IMR-90 (cell line): ENCODE measurements at regions not wholly inside any gene's neighbourhood (a gene's known extent, or its start where the extent isn't known, plus 50 kb on each side); places are given as distances from the start of the nearest gene placed in this dataset.
A peak's percentile ranks its signal among the peaks of the same experiment; 100 is the strongest.

Experiments used
- BHLHE40 ChIP-seq: fragments of 150-350 bp; IDR thresholded peaks from 2 replicates; pipeline ENCODE4 v1.6.1; 2016; ENCODE audit warnings: mild to moderate bottlenecking, low read depth, low read length
- CEBPB ChIP-seq: IDR thresholded peaks from 2 replicates; pipeline ENCODE4 v1.6.1; 2012; ENCODE audit warnings: low read depth, low read length, improper control_type of control experiment
- CHD1 ChIP-seq: IDR thresholded peaks from 2 replicates; pipeline ENCODE4 v1.6.1; 2012; ENCODE audit warnings: low read depth, low read length, improper control_type of control experiment
- CTCF ChIP-seq: conservative IDR thresholded peaks from 2 replicates; pipeline ENCODE4 v1.5.1; 2012; ENCODE audit warnings: mild to moderate bottlenecking, low read depth, low read length, improper control_type of control experiment
- MAFK ChIP-seq: IDR thresholded peaks from 2 replicates; pipeline ENCODE4 v1.6.1; 2012; ENCODE audit warnings: low read depth, low read length, improper control_type of control experiment
- MAZ ChIP-seq: IDR thresholded peaks from 2 replicates; pipeline ENCODE4 v1.6.1; 2012; ENCODE audit warnings: low read depth, mild to moderate bottlenecking, low read length, improper control_type of control experiment, moderate library complexity, borderline replicate concordance
- MXI1 ChIP-seq: IDR thresholded peaks from 2 replicates; pipeline ENCODE4 v1.6.1; 2012; ENCODE audit warnings: low read depth, mild to moderate bottlenecking, low read length, moderate library complexity, borderline replicate concordance
- NFE2L2 ChIP-seq: fragments of 150-350 bp; IDR thresholded peaks from 2 replicates; pipeline ENCODE4 v1.6.1; 2016; ENCODE audit warnings: low read depth, mild to moderate bottlenecking, low read length
- POLR2A ChIP-seq: IDR thresholded peaks from 2 replicates; pipeline ENCODE4 v1.6.1; 2012; ENCODE audit warnings: mild to moderate bottlenecking, low read depth, low read length
- RAD21 ChIP-seq: IDR thresholded peaks from 2 replicates; pipeline ENCODE4 v1.6.1; 2012; ENCODE audit warnings: low read length, improper control_type of control experiment
- RCOR1 ChIP-seq: IDR thresholded peaks from 2 replicates; pipeline ENCODE4 v1.6.1; 2012; ENCODE audit warnings: mild to moderate bottlenecking, low read length, improper control_type of control experiment; ENCODE audit not compliant: insufficient replicate concordance
- RFX5 ChIP-seq: IDR thresholded peaks from 2 replicates; pipeline ENCODE4 v1.8.0; 2012; ENCODE audit warnings: low read depth, mild to moderate bottlenecking, low read length, moderate library complexity
- SMC3 ChIP-seq: fragments of 150-350 bp; IDR thresholded peaks from 2 replicates; pipeline ENCODE4 v1.6.1; 2016; ENCODE audit warnings: low read depth, mild to moderate bottlenecking, antibody characterized with exemption, low read length, moderate library complexity
- USF2 ChIP-seq: fragments of 150-350 bp; IDR thresholded peaks from 2 replicates; pipeline ENCODE4 v1.6.1; 2017; ENCODE audit warnings: mild to moderate bottlenecking, antibody characterized with exemption, low read length, low read depth

GRCh38 chr9:71604197-71605063 lies 163.9 kb downstream of the CEMIP2 start:
- TF ChIP-seq RAD21 = peak; percentile 79
- TF ChIP-seq CTCF = peak; percentile 83
- no peak for TF ChIP-seq POLR2A
- no peak for TF ChIP-seq MAZ
- TF ChIP-seq USF2 = no peak
- no peak for TF ChIP-seq CHD1
- no peak for TF ChIP-seq CEBPB
- TF ChIP-seq SMC3 = peak; percentile 89
- no peak for TF ChIP-seq BHLHE40
- no peak for TF ChIP-seq RFX5
- TF ChIP-seq NFE2L2 = no peak
- TF ChIP-seq MXI1 = no peak
- no peak for TF ChIP-seq MAFK
- no peak for TF ChIP-seq RCOR1
